ENCODE measurements at regions not wholly inside any gene's neighbourhood (a gene's known extent, or its start where the extent isn't known, plus 50 kb on each side); places are given as distances from the start of the nearest gene placed in this dataset.

DNA sequence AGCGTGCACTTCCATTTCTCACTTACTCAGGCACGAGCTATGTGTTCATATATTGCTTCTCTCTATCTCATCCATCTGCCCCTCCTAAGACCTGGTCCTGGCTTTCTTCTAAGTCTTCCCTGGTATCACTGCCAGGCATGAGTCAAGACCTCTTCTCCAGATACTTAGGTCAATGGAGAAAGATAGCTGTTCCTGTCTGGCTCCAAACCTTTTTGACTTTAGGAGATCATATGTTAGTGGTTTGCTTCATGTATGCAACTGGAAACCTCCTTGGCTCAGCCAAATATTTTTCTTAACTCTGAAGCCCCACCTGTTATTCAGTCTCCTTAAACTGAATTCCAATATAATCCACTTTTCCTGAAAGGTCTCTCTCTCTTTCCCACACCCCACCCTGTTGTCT is 211.6 kb upstream of the PTBP2 start:
- in situ Hi-C loops (cut with MboI; ENCODE audit: low pct_unique_long_range_greater_than_20kb, low sequenced_read_pairs, unreplicated experiment) = no loop called here
- no peak for TF ChIP-seq CTCF (IDR thresholded peaks at IDR 0.05; ENCODE audit: extremely low read depth, insufficient read depth, missing control alignments)
- no peak for DNase-seq (ENCODE audit: low spot score)

- TF ChIP-seq CTCF (IDR thresholded peaks at IDR 0.05; ENCODE audit: extremely low read depth, insufficient read depth, missing control alignments) = no peak
- in situ Hi-C loops (cut with MboI; ENCODE audit: low pct_unique_long_range_greater_than_20kb, low sequenced_read_pairs, unreplicated experiment) = no loop called here
- DNase-seq (ENCODE audit: low spot score) = no peak
Observed at GRCh38 chr1:96510391-96510790, 211.2 kb upstream of the PTBP2 start.

GRCh38 chr1:96510911-96511310 is 210.7 kb upstream of the PTBP2 start:
- TF ChIP-seq CTCF (IDR thresholded peaks at IDR 0.05; ENCODE audit: extremely low read depth, insufficient read depth, missing control alignments) = no peak
- DNase-seq (ENCODE audit: low spot score) = no peak
- in situ Hi-C loops (cut with MboI; ENCODE audit: low pct_unique_long_range_greater_than_20kb, low sequenced_read_pairs, unreplicated experiment) = no loop called here

- TF ChIP-seq CTCF (IDR thresholded peaks at IDR 0.05; ENCODE audit: extremely low read depth, insufficient read depth, missing control alignments) = no peak
- in situ Hi-C loops (cut with MboI; ENCODE audit: low pct_unique_long_range_greater_than_20kb, low sequenced_read_pairs, unreplicated experiment) = no loop called here
- DNase-seq (ENCODE audit: low spot score) = no peak
Observed at GRCh38 chr1:96513136-96513535, 208.4 kb upstream of the PTBP2 start.

- in situ Hi-C loops (cut with MboI; ENCODE audit: low pct_unique_long_range_greater_than_20kb, low sequenced_read_pairs, unreplicated experiment) = no loop called here
- DNase-seq (ENCODE audit: low spot score) = no peak
- TF ChIP-seq CTCF (IDR thresholded peaks at IDR 0.05; ENCODE audit: extremely low read depth, insufficient read depth, missing control alignments) = no peak
Observed at GRCh38 chr1:96515430-96515829, 206.2 kb upstream of the PTBP2 start.

- in situ Hi-C loops (cut with MboI; ENCODE audit: low pct_unique_long_range_greater_than_20kb, low sequenced_read_pairs, unreplicated experiment) = no loop called here
Observed at GRCh38 chr1:96515925-96516324, 205.7 kb upstream of the PTBP2 start.

More at GRCh38 chr1:96515925-96516324, 205.7 kb upstream of the PTBP2 start:
- TF ChIP-seq CTCF (IDR thresholded peaks at IDR 0.05; ENCODE audit: extremely low read depth, insufficient read depth, missing control alignments) = no peak
- DNase-seq (ENCODE audit: low spot score) = no peak
